ENCODE measurements at regions not wholly inside any gene's neighbourhood (a gene's known extent, or its start where the extent isn't known, plus 50 kb on each side); places are given as distances from the start of the nearest gene placed in this dataset.

DNA sequence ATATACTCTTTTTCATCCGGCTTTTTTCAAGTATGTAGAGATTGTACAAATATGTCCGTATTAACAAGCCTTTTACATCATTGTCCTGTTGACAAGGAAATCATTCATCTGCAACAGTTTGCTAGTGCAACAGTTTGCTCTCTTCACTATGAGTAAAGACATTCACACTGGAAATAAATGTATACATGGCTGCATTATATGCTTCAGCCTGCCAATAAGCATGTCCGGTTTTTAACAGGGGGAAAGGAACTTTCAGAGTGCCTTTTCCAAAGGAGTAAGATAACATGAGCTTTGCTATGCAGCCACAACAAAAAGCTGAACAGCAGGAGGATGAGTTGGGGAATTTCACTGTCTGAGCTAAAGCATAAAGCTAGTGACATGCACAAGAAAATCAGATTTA is 99.4 kb upstream of the ADTRP start:
- no peak for DNase-seq (ENCODE audit: insufficient read length, low spot score)
- TF ChIP-seq SPI1 (IDR thresholded peaks at IDR 0.05; ENCODE audit: low read depth, low read length) (no peak), POU2F2 (IDR thresholded peaks at IDR 0.05; ENCODE audit: low read depth, low read length) (no peak)
- FAIRE-seq: peak; percentile 62

DNA sequence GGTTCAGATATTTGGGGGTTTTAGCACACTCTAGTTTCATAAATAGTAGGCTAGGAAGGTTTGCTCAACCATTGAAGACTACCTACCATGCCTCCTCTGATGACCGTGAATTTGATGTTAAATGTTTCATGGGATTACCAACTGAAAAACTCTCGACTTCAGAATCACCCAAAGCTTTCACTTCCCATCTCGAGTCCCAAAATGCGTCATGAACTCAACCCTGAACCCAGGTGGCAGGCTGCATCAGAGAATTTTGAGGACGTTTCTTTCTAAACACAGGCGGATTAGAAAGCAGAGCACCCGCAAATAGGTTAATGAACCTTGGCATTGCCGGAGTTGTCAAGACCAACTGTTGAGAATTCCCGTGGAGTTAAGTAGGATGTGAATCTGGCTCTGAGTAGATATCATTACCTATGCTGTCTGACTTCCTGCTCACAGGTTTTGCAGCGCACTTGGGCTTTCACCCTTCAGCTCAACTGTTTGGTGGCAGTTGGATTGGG is 98.4 kb upstream of the ADTRP start:
- DNase-seq (ENCODE audit: insufficient read length, low spot score): no peak
- TF ChIP-seq POLR2AphosphoS5 (IDR thresholded peaks at IDR 0.05; ENCODE audit: low read depth, low read length) (no peak), TAF1 (IDR thresholded peaks at IDR 0.05; ENCODE audit: low read depth, low read length) (no peak), SPI1 (IDR thresholded peaks at IDR 0.05; ENCODE audit: low read depth, low read length) (peak; percentile 98), PAX5 (IDR thresholded peaks at IDR 0.05; ENCODE audit: insufficient read depth, low read length, severe bottlenecking) (no peak), POLR2A (IDR thresholded peaks at IDR 0.05; ENCODE audit: low read depth, low read length) (0 out of 2 replicates have a peak, but pooled peaks have one; percentile 40), POU2F2 (IDR thresholded peaks at IDR 0.05; ENCODE audit: low read depth, low read length) (peak; percentile 36; the same call in 1 of the 2 replicates)
- peak; percentile 94 for FAIRE-seq

DNA sequence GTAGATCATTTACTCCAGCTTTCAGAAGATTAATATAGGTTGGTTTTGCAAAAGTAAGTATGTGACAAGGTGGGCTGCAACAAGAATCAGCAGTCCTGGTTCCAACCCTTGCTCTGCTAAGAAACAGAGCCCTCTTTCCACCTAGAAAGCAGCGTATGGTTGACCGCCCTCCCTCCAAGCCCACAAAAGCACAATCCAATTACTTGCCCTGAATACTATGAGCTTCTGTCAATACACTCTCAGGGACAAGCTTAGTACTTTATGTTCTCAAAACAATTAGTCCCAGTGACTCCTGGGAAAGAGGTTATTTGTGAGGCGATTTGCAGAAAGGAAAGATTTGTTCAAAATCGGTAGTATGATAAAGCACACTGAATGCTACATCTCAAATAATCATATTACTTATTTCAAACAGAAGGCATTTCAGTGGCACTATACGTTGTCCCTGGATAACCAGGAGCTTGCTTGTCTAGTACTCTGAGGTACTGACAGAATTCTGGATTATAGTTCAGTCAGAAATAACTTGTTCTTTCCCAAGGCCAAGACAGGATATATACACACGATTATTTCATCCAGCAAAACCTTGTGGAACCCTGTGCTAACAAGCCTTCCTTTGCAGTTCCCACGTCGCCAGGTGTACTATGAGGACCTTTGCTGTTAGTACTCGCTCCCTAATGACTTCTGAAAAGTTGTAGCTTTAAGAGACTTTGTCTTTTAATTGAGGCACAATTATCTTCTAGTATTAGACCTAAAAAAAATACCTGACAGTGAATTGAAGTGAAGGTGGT is 96.9 kb upstream of the ADTRP start:
- FAIRE-seq (peak; percentile 50), DNase-seq (ENCODE audit: insufficient read length, low spot score) (no peak)
- TF ChIP-seq SPI1 (IDR thresholded peaks at IDR 0.05; ENCODE audit: low read depth, low read length) (no peak), POLR2AphosphoS5 (IDR thresholded peaks at IDR 0.05; ENCODE audit: low read depth, low read length) (no peak), POU2F2 (IDR thresholded peaks at IDR 0.05; ENCODE audit: low read depth, low read length) (no peak), POLR2A (IDR thresholded peaks at IDR 0.05; ENCODE audit: low read depth, low read length) (no peak), TAF1 (IDR thresholded peaks at IDR 0.05; ENCODE audit: low read depth, low read length) (no peak), PAX5 (IDR thresholded peaks at IDR 0.05; ENCODE audit: insufficient read depth, low read length, severe bottlenecking) (no peak)

DNA sequence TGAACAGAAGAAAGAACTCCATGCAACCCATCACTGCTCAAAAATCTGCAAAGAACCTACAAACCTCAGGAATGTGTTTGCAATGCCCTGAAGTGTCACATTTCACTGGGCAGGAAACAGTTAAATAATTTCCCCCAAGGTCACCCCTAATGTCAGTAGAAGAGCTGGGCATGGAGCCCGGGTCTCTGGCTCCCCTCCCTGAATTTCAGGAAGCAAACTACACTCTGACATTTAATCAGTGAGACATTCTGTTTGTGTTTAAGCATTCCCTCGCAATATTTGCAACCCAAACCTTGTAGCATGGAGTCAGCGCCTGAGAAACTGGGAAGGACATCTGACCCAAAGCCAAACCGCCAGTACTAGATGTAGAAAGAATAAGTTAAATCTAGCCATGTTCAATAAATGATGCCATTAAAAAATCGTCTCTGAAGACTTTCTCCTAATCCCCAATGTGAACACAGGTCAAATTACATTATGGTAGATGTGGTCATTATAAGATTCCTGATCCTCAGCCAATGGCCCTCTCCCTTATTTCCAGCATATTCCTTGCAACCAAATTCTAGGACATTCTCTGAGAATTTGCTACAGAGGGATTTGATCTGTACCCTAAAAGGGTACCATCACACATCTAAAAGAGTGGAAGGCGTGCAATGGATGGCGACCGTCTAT is 91.2 kb upstream of the ADTRP start:
- no peak for DNase-seq (ENCODE audit: insufficient read length, low spot score)
- no peak for FAIRE-seq
- TF ChIP-seq SPI1 (IDR thresholded peaks at IDR 0.05; ENCODE audit: low read depth, low read length): no peak
- TF ChIP-seq POLR2A (IDR thresholded peaks at IDR 0.05; ENCODE audit: low read depth, low read length): no peak
- TF ChIP-seq POLR2AphosphoS5 (IDR thresholded peaks at IDR 0.05; ENCODE audit: low read depth, low read length): no peak
- no peak for TF ChIP-seq TAF1 (IDR thresholded peaks at IDR 0.05; ENCODE audit: low read depth, low read length)
- TF ChIP-seq PAX5 (IDR thresholded peaks at IDR 0.05; ENCODE audit: insufficient read depth, low read length, severe bottlenecking): no peak
- no peak for TF ChIP-seq POU2F2 (IDR thresholded peaks at IDR 0.05; ENCODE audit: low read depth, low read length)

DNA sequence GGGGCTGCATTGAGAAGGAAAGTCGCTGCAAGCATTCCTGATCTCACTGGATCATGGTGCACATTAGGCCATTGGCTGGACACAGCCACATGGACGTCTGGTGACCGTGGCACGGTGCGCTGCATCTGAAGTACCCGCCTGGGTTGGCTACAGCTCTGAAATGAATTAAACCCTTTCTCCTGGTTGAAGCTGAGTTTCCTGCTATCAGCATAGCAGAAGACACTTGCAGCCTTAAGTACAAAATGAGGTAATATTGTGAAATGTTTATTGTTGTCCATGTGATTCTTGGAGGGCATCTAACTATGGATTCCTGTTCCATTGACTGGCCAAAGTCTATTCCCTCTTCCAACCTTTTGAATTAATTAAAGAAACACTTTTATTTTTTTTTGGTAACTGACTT is 89.8 kb upstream of the ADTRP start:
- FAIRE-seq (no peak), DNase-seq (ENCODE audit: insufficient read length, low spot score) (no peak)
- no peak for TF ChIP-seq SPI1 (IDR thresholded peaks at IDR 0.05; ENCODE audit: low read depth, low read length)
- no peak for TF ChIP-seq POLR2A (IDR thresholded peaks at IDR 0.05; ENCODE audit: low read depth, low read length)
- no peak for TF ChIP-seq POLR2AphosphoS5 (IDR thresholded peaks at IDR 0.05; ENCODE audit: low read depth, low read length)
- TF ChIP-seq TAF1 (IDR thresholded peaks at IDR 0.05; ENCODE audit: low read depth, low read length): no peak
- no peak for TF ChIP-seq POU2F2 (IDR thresholded peaks at IDR 0.05; ENCODE audit: low read depth, low read length)
- TF ChIP-seq PAX5 (IDR thresholded peaks at IDR 0.05; ENCODE audit: insufficient read depth, low read length, severe bottlenecking): no peak

DNA sequence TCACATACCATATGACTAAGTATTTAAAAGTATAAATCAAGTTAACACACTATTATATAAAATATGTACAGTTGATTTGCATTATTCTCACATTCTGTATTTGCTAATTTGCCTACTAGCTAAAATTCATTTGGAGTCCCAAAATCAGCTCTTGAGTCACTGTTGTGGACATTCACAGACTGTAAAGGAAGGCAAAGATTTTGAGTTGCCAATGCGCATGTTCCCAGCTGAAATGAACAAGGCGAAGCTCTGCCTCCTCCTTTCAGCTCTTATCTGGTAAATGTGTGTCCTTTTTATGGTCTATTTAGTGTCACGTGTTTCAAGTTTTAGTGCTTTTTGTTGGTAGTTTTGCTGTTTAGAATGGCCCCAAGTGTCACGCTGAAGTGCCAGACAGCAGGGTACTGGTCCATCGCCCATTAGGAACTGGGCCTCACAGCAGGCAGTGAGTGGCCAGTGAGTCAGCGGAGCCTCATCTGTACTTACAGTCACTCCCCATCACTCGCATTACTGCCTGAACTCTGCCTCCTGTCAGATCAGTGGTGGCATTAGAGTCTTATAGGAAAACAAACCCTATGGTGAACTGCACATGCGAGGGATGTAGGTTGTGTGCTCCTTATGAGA is 87.2 kb upstream of the ADTRP start:
- DNase-seq (ENCODE audit: insufficient read length, low spot score): no peak
- no peak for TF ChIP-seq PAX5 (IDR thresholded peaks at IDR 0.05; ENCODE audit: insufficient read depth, low read length, severe bottlenecking)
- TF ChIP-seq POLR2AphosphoS5 (IDR thresholded peaks at IDR 0.05; ENCODE audit: low read depth, low read length): no peak
- no peak for TF ChIP-seq POLR2A (IDR thresholded peaks at IDR 0.05; ENCODE audit: low read depth, low read length)
- no peak for TF ChIP-seq POU2F2 (IDR thresholded peaks at IDR 0.05; ENCODE audit: low read depth, low read length)
- TF ChIP-seq SPI1 (IDR thresholded peaks at IDR 0.05; ENCODE audit: low read depth, low read length): no peak
- TF ChIP-seq TAF1 (IDR thresholded peaks at IDR 0.05; ENCODE audit: low read depth, low read length): no peak
- FAIRE-seq: no peak

DNA sequence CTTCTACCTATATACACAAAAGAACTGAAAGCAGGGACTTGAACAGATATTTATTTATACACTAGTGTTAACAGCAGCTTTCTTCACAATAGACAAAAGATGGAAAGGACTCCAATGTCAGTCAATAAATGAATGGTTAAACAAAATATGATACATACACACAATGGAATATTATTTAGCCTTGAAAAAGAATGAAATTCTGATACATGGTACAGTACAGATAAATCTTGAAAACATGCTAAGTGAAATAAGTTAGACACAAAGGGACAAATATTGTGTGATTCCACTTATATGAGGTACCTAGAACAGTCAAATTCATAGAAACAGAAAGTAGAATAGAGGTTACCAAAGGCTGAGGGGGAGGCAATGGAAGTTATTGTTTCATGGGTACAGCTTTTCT is 79.8 kb upstream of the ADTRP start:
- no peak for TF ChIP-seq TAF1 (IDR thresholded peaks at IDR 0.05; ENCODE audit: low read depth, low read length)
- TF ChIP-seq PAX5 (IDR thresholded peaks at IDR 0.05; ENCODE audit: insufficient read depth, low read length, severe bottlenecking): no peak
- TF ChIP-seq SPI1 (IDR thresholded peaks at IDR 0.05; ENCODE audit: low read depth, low read length): no peak
- no peak for TF ChIP-seq POLR2A (IDR thresholded peaks at IDR 0.05; ENCODE audit: low read depth, low read length)
- no peak for TF ChIP-seq POLR2AphosphoS5 (IDR thresholded peaks at IDR 0.05; ENCODE audit: low read depth, low read length)
- no peak for TF ChIP-seq POU2F2 (IDR thresholded peaks at IDR 0.05; ENCODE audit: low read depth, low read length)
- FAIRE-seq (no peak), DNase-seq (ENCODE audit: insufficient read length, low spot score) (no peak)

DNA sequence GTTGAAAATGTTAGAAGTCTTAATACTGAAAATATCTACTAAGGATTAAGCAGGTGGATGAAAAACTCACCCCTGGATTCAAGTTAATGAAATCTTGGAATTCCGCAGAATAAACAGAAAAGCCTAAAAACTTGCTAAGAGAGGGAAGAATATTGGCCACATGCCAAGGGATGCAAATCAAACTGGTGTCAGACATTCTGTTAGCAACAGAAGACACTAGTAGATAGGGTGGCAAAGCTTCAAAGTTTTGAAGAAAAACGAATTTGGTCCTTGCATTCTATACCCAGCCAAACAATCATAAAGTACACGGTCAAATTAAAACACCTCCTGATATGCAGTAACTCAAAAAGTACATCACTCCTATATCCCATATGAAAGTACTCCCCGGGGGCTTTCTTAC is 77.1 kb upstream of the ADTRP start:
- FAIRE-seq (no peak), DNase-seq (ENCODE audit: insufficient read length, low spot score) (no peak)
- TF ChIP-seq TAF1 (IDR thresholded peaks at IDR 0.05; ENCODE audit: low read depth, low read length) (no peak), SPI1 (IDR thresholded peaks at IDR 0.05; ENCODE audit: low read depth, low read length) (no peak), POU2F2 (IDR thresholded peaks at IDR 0.05; ENCODE audit: low read depth, low read length) (no peak), PAX5 (IDR thresholded peaks at IDR 0.05; ENCODE audit: insufficient read depth, low read length, severe bottlenecking) (no peak), POLR2A (IDR thresholded peaks at IDR 0.05; ENCODE audit: low read depth, low read length) (no peak), POLR2AphosphoS5 (IDR thresholded peaks at IDR 0.05; ENCODE audit: low read depth, low read length) (no peak)

Measured in GM12891 (cell line).